ENCODE measurements at regions not wholly inside any gene's neighbourhood (a gene's known extent, or its start where the extent isn't known, plus 50 kb on each side); places are given as distances from the start of the nearest gene placed in this dataset.
"Not testable (repeated sequence)": the region's sequence is repeated elsewhere in the genome, so short reads cannot be mapped to it uniquely, and the experiment has no call there.

- no peak for TF ChIP-seq CTCF (IDR thresholded peaks at IDR 0.05; ENCODE audit: poor library complexity, severe bottlenecking)
- Histone ChIP-seq H3K36me3 (ENCODE audit: low read depth) (no peaks in the 10 kb centered on the region), H3K4me3 (ENCODE audit: severe bottlenecking) (no peak overlapping the region), H3K9me3 (ENCODE audit: severe bottlenecking) (no peaks in the 10 kb centered on the region), H3K27ac (ENCODE audit: poor library complexity, severe bottlenecking) (no peak overlapping the region), H3K27me3 (ENCODE audit: insufficient read depth, poor library complexity, severe bottlenecking) (no peaks in the 10 kb centered on the region), H3K4me1 (ENCODE audit: insufficient read depth, poor library complexity, severe bottlenecking) (no peaks in the 10 kb centered on the region)
- no peak for ATAC-seq (ENCODE audit: low read depth)
- DNase-seq (ENCODE audit: low spot score), result no peak
These were observed 93.1 kb downstream of the NXNL2 start for GRCh38 chr9:88628114-88628513.

- no peak for ATAC-seq (ENCODE audit: low read depth)
- Histone ChIP-seq H3K36me3 (ENCODE audit: low read depth) (no peaks in the 10 kb centered on the region), H3K27me3 (ENCODE audit: insufficient read depth, poor library complexity, severe bottlenecking) (no peaks in the 10 kb centered on the region), H3K4me3 (ENCODE audit: severe bottlenecking) (no peak overlapping the region), H3K27ac (ENCODE audit: poor library complexity, severe bottlenecking) (no peak overlapping the region), H3K9me3 (ENCODE audit: severe bottlenecking) (no peaks in the 10 kb centered on the region), H3K4me1 (ENCODE audit: insufficient read depth, poor library complexity, severe bottlenecking) (no peaks in the 10 kb centered on the region)
- TF ChIP-seq CTCF (IDR thresholded peaks at IDR 0.05; ENCODE audit: poor library complexity, severe bottlenecking), result no peak
- no peak for DNase-seq (ENCODE audit: low spot score)
These were observed 93.8 kb downstream of the NXNL2 start for GRCh38 chr9:88628811-88629210.

GRCh38 chr9:88630574-88630973 lies 95.6 kb downstream of the NXNL2 start:
- not testable (repeated sequence) for DNase-seq (ENCODE audit: low spot score); H3K4me3 ChIP-seq (ENCODE audit: severe bottlenecking); H3K27me3 ChIP-seq (ENCODE audit: insufficient read depth, poor library complexity, severe bottlenecking); H3K4me1 ChIP-seq (ENCODE audit: insufficient read depth, poor library complexity, severe bottlenecking); H3K36me3 ChIP-seq (ENCODE audit: low read depth); H3K27ac ChIP-seq (ENCODE audit: poor library complexity, severe bottlenecking); H3K9me3 ChIP-seq (ENCODE audit: severe bottlenecking); ATAC-seq (ENCODE audit: low read depth)

GRCh38 chr9:88635151-88635550 lies 100.2 kb downstream of the NXNL2 start:
- DNase-seq (ENCODE audit: low spot score) (no peak), ATAC-seq (ENCODE audit: low read depth) (no peak)
- H3K9me3 ChIP-seq (ENCODE audit: severe bottlenecking), result no peaks in the 10 kb centered on the region
- no peaks in the 10 kb centered on the region for H3K4me1 ChIP-seq (ENCODE audit: insufficient read depth, poor library complexity, severe bottlenecking)
- no peak overlapping the region for H3K4me3 ChIP-seq (ENCODE audit: severe bottlenecking)
- no peak for TF ChIP-seq CTCF (IDR thresholded peaks at IDR 0.05; ENCODE audit: poor library complexity, severe bottlenecking)
- no peak overlapping the region for H3K27ac ChIP-seq (ENCODE audit: poor library complexity, severe bottlenecking)
- H3K36me3 ChIP-seq (ENCODE audit: low read depth), result no peaks in the 10 kb centered on the region
- H3K27me3 ChIP-seq (ENCODE audit: insufficient read depth, poor library complexity, severe bottlenecking), result peaks cover 9% of the 10 kb centered on the region

GRCh38 chr9:88641456-88642240 lies 106.7 kb downstream of the NXNL2 start:
- Histone ChIP-seq H3K27ac (ENCODE audit: poor library complexity, severe bottlenecking) (no peak overlapping the region), H3K4me3 (ENCODE audit: severe bottlenecking) (no peak overlapping the region), H3K27me3 (ENCODE audit: insufficient read depth, poor library complexity, severe bottlenecking) (peaks cover 5% of the 10 kb centered on the region), H3K4me1 (ENCODE audit: insufficient read depth, poor library complexity, severe bottlenecking) (no peaks in the 10 kb centered on the region), H3K36me3 (ENCODE audit: low read depth) (no peaks in the 10 kb centered on the region), H3K9me3 (ENCODE audit: severe bottlenecking) (no peaks in the 10 kb centered on the region)
- DNase-seq (ENCODE audit: low spot score) (no peak), ATAC-seq (ENCODE audit: low read depth) (no peak)
- no peak for TF ChIP-seq CTCF (IDR thresholded peaks at IDR 0.05; ENCODE audit: poor library complexity, severe bottlenecking)

Data from RWPE2 (cell line).